AG20443 (cell line): ENCODE measurements at regions not wholly inside any gene's neighbourhood (a gene's known extent, or its start where the extent isn't known, plus 50 kb on each side); places are given as distances from the start of the nearest gene placed in this dataset.

Experiments
- DNase-seq: peaks from one replicate; pipeline ENCODE4 v3.0.0; 2012; ENCODE audit warnings: low spot score, mixed read lengths

DNA sequence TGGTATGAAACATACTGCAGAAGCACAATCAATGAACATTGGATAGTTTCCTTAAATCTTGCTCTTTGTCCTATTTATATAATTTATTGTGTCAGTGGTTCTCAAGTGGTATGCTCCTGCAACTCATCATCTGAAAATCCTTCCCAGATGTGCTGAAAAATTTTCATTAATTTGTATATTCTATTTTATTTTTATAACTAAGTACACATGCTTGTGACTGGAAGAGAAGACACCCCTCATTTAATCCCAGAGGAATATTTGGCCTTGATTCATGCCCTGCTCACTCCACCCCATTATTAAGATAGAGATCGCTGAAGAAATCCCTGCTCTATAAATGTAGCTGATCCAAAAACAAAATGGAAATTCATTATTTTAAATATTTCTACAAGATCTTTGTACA is 870.5 kb upstream of the CXADR start:
- DNase-seq, result no peak

GRCh38 chr21:16644685-16645084 is 868.2 kb upstream of the CXADR start:
- peak; percentile 16 for DNase-seq

- no peak for DNase-seq
These were observed 862.0 kb upstream of the CXADR start for GRCh38 chr21:16650714-16651366.

GRCh38 chr21:16651956-16652355 is 860.9 kb upstream of the CXADR start:
- DNase-seq, result no peak

GRCh38 chr21:16663436-16663835 is 849.4 kb upstream of the CXADR start:
- DNase-seq, result no peak

DNA sequence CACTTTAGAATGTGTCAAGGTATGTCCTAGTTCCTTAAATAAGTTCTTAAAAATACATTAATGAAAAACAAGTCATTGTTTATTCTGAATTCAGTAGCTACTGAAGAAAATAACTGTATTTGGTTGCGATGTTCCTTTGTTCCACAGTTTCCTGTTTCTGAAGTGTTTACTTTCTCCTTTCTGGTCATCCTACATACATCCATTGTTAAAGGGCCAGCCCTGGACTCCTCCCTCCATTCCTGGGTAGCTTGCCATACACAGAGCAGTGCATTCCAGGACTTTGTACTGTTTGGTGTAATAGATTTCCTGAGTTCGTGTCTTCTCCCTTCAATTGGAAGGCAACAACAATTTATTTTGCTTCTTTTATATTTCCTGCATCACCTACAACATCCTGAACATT is 845.4 kb upstream of the CXADR start:
- DNase-seq, result no peak

DNA sequence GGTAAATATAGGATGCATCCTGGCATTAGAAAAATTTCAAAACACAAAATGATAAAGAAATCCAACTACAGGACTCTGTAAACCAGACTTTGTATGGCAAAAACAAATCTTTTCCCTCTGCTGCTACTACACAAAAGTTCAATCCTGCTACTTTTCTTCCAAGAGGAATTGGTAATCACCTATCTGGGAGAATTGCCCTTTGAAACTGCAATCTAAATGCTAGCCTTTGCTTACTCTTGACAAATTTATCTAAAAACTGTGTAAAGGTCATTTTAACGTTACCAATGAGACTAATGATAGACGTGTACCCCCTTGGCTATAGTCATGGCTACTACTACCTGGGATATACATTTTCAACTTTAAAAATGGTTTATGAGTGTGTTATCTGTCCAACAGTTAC is 837.9 kb upstream of the CXADR start:
- no peak for DNase-seq

- DNase-seq, result no peak
These were observed 836.5 kb upstream of the CXADR start for GRCh38 chr21:16676391-16676790.

DNA sequence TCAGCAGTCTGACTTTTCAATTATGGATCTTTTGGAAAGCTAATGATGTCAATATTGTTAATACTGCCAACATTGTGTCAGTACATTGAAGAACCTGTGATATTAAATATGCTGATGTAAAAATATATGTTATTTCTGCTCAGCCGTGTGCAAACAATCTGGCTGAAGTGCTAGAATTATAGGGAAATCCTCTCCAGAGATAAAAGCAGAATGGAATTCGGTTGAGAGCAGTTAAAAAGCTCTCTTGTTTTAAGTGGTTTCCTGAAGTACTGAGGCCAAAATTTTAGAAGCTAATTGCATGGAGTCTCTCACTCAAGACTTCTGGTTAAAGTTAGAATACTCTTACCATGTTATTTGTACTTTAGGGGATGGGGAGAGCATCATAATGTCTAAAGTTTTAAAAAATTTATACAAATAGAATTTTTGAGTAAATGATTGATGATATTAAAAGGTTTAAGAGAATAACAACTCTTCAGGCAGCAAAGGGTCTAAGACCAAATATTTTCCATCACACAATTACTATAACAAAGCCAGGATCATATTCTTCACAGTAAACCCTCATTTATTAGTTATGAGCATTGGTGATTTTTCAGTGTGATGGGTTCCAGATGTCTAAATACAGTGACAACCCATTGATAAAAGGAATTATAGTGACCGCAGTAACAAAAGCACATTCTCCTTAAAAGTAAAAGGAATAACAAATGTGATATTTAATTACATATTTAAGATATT is 834.2 kb upstream of the CXADR start:
- no peak for DNase-seq

- DNase-seq, result no peak
These were observed 817.8 kb upstream of the CXADR start for GRCh38 chr21:16695074-16695473.

DNA sequence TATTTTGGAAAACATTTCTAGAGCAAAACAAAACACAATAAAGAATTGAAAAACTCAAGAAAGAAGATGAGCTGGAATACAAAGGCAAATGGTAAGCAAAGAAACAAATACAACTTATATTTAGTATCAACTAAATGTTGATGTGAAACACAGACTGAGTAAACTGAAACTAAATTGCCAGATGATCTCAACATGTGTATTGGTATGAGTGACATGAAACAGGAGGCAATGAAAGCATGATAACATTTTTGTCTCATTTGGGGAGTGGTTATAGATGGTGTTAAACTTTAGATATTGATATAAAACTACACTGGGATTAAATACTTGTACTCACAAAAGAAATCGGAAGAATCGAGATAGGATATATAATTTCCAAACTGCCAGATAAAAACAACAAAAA is 805.6 kb upstream of the CXADR start:
- no peak for DNase-seq

GRCh38 chr21:16708101-16708835 is 804.6 kb upstream of the CXADR start:
- DNase-seq, result peak; percentile 50

GRCh38 chr21:16709866-16710550 is 802.8 kb upstream of the CXADR start:
- DNase-seq, result peak; percentile 43

DNA sequence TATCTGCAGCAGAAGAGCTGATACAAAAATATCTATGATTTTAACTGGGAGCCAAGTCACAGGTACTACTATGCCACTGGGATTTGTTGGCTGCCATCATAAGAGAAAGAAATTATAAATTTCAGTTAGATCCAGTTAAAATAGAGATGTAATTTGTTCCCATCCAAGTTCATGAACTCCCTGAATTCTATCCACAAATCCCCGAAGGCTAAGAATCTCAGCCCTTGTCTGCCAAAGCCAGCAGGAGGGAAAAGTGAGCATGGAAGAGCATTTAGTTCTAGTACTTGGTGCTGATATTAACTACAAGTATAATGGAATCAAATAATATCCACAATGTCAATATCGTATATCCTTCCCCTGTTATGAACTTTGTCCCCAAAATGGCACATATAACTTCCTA is 801.1 kb upstream of the CXADR start:
- DNase-seq, result no peak

- peak; percentile 7 for DNase-seq
These were observed 799.3 kb upstream of the CXADR start for GRCh38 chr21:16713331-16714117.

DNA sequence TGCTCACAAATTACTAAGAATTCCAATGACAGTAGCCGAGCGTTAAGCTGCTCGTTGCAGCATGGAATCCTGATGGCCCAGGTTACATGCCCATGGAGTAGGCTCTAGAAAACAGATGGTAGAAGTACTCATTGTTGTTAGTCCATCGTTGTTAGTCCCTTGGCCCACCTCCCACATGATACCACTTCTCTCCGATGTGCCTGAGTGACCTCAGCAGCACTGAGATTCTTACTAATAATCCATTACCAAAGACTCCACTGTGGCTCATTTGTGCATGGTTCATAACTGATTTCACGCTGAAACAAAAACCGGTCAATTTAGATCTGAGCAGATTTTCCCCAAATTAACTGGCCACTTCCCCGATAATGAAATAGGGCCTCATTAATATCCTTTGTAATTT is 772.3 kb upstream of the CXADR start:
- no peak for DNase-seq

DNA sequence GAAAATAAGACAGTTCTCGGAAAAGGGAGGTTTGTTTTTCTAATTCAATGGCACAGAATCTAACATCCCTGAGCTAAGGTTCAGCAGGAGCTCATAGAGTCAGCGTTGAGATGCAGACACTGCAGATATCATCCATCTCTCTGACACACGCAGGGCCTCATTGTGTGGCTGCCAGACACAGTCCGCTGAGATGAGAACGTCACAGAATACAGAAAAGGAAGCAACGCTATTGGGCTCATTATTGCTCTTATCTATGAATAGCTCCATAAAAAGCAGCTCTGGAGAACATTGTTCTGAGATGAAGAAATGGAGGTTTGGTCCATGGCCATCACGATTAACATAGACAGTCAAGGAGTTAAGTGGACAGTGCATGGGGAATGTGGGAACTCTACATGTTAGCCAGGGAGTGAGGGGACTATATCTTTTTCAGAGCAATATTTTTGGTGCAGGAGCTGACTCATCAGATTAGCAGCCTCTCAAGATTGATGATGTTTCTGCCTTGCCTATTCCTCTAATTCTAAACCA is 771.6 kb upstream of the CXADR start:
- no peak for DNase-seq

GRCh38 chr21:16742131-16742641 is 770.7 kb upstream of the CXADR start:
- DNase-seq, result no peak

DNA sequence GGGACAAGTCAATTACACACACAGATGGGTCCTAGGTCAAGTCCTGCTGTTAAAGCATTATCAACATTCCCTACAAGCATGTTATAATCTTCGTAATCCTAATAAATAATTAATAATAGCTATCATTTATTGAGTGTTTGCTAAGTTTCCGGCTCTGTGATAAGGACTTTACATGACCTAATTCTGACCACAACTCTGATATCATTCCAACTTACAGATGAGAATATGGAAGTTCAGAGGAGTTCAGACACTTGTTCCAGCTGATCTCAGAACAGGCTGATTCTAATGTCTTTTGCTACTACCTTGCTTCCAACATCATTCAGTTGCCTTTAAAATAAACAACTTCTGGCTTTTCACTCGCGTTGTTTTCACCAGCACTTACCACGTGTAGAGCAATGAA is 770.1 kb upstream of the CXADR start:
- DNase-seq, result no peak

DNA sequence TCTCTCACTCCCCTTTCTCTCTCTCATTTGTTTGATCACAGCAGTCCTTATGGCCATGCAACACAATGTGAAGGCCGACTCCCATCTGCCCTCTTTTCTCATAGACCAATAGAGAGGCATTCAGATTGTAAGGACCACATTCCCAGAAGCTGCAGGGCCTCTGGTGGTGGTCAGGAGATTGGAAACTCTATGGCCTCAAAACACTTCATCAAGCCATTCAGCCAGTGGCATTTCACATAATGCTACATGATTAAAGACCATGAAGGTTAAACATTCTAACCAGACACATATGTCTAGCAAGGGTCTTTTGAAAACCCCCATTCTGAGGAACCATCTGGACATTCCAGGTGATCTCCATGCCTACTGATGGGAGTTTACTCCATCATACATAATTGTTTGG is 769.5 kb upstream of the CXADR start:
- DNase-seq, result no peak

DNA sequence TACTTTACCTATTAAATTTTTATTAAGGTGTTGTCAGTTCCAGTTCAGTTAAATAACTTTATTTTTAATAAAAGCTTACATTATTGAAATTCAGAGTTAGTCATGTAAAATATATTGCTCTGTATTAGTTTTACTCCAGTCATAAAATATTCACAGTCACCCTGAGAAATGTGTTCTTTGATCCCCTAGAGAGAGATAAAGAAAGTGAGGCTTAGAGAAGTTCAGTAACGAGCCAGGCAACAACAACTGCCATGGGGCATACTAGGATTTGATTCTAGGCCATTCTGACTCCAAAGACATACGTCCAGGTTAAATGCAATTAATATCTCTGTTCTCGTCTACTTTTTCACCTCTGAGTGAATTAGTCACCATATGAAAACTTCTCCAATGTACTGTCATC is 761.9 kb upstream of the CXADR start:
- no peak for DNase-seq
